ENCODE measurements at regions not wholly inside any gene's neighbourhood (a gene's known extent, or its start where the extent isn't known, plus 50 kb on each side); places are given as distances from the start of the nearest gene placed in this dataset.
A peak's percentile ranks its signal among the peaks of the same experiment; 100 is the strongest.
"Not testable (repeated sequence)": the region's sequence is repeated elsewhere in the genome, so short reads cannot be mapped to it uniquely, and the experiment has no call there.

GRCh38 chr1:73472810-73473209 lies 725.2 kb downstream of the LRRIQ3 start:
- Histone ChIP-seq H3K36me3 (ENCODE audit: control insufficient read depth, insufficient read depth, low read length) (no peaks in the 10 kb centered on the region), H3K27me3 (ENCODE audit: control insufficient read depth, insufficient read depth, low read length) (no peaks in the 10 kb centered on the region), H3K4me3 (ENCODE audit: low read length) (no peak overlapping the region), H3K9me3 (replicated peaks; ENCODE audit: control insufficient read depth, low read depth, low read length) (no peaks in the 10 kb centered on the region), H3K4me1 (ENCODE audit: control insufficient read depth, insufficient read depth, low read length) (no peaks in the 10 kb centered on the region), H3K27ac (ENCODE audit: low read length) (no peak overlapping the region)
- no peak for DNase-seq
- WGBS (ENCODE audit: insufficient coverage), result 96% methylated on average over 6 of the region's 7 CpGs

GRCh38 chr1:73467731-73468130 lies 730.2 kb downstream of the LRRIQ3 start:
- peak; percentile 11 for DNase-seq
- H3K36me3 ChIP-seq (ENCODE audit: control insufficient read depth, insufficient read depth, low read length), result no peaks in the 10 kb centered on the region

GRCh38 chr1:73463873-73464272 lies 734.1 kb downstream of the LRRIQ3 start:
- no peaks in the 10 kb centered on the region for H3K27me3 ChIP-seq (ENCODE audit: control insufficient read depth, insufficient read depth, low read length)
- WGBS (ENCODE audit: insufficient coverage), result 60% methylated on average over 1 of the region's 2 CpGs
- no peaks in the 10 kb centered on the region for H3K36me3 ChIP-seq (ENCODE audit: control insufficient read depth, insufficient read depth, low read length)
- H3K27ac ChIP-seq (ENCODE audit: low read length), result no peak overlapping the region
- DNase-seq, result peak; percentile 71
- no peak overlapping the region for H3K4me3 ChIP-seq (ENCODE audit: low read length)
- no peaks in the 10 kb centered on the region for H3K9me3 ChIP-seq (replicated peaks; ENCODE audit: control insufficient read depth, low read depth, low read length)
- no peaks in the 10 kb centered on the region for H3K4me1 ChIP-seq (ENCODE audit: control insufficient read depth, insufficient read depth, low read length)

More at GRCh38 chr1:73467731-73468130, 730.2 kb downstream of the LRRIQ3 start:
- Histone ChIP-seq H3K4me1 (ENCODE audit: control insufficient read depth, insufficient read depth, low read length) (no peaks in the 10 kb centered on the region), H3K4me3 (ENCODE audit: low read length) (no peak overlapping the region), H3K27me3 (ENCODE audit: control insufficient read depth, insufficient read depth, low read length) (no peaks in the 10 kb centered on the region), H3K9me3 (replicated peaks; ENCODE audit: control insufficient read depth, low read depth, low read length) (no peaks in the 10 kb centered on the region), H3K27ac (ENCODE audit: low read length) (no peak overlapping the region)

- H3K4me3 ChIP-seq (ENCODE audit: low read length), result no peak overlapping the region
- H3K9me3 ChIP-seq (replicated peaks; ENCODE audit: control insufficient read depth, low read depth, low read length), result no peaks in the 10 kb centered on the region
- WGBS (ENCODE audit: insufficient coverage), result no CpG with 5 or more reads among the region's 2 CpGs
- no peaks in the 10 kb centered on the region for H3K27me3 ChIP-seq (ENCODE audit: control insufficient read depth, insufficient read depth, low read length)
- no peak overlapping the region for H3K27ac ChIP-seq (ENCODE audit: low read length)
- H3K4me1 ChIP-seq (ENCODE audit: control insufficient read depth, insufficient read depth, low read length), result no peaks in the 10 kb centered on the region
- peak; percentile 26 for DNase-seq
- no peaks in the 10 kb centered on the region for H3K36me3 ChIP-seq (ENCODE audit: control insufficient read depth, insufficient read depth, low read length)
Measured at GRCh38 chr1:73452522-73452921, 745.5 kb downstream of the LRRIQ3 start.

- not testable (repeated sequence) for DNase-seq; H3K27ac ChIP-seq (ENCODE audit: low read length)
- WGBS (ENCODE audit: insufficient coverage), result no CpG with 5 or more reads among the region's 2 CpGs
Measured at GRCh38 chr1:73450668-73451067, 747.3 kb downstream of the LRRIQ3 start.

GRCh38 chr1:73411479-73411878 lies 786.5 kb downstream of the LRRIQ3 start:
- Histone ChIP-seq H3K9me3 (replicated peaks; ENCODE audit: control insufficient read depth, low read depth, low read length) (no peaks in the 10 kb centered on the region), H3K36me3 (ENCODE audit: control insufficient read depth, insufficient read depth, low read length) (no peaks in the 10 kb centered on the region), H3K4me3 (ENCODE audit: low read length) (no peak overlapping the region), H3K27me3 (ENCODE audit: control insufficient read depth, insufficient read depth, low read length) (no peaks in the 10 kb centered on the region), H3K27ac (ENCODE audit: low read length) (no peak overlapping the region), H3K4me1 (ENCODE audit: control insufficient read depth, insufficient read depth, low read length) (no peaks in the 10 kb centered on the region)
- WGBS (ENCODE audit: insufficient coverage), result 33% methylated on average over 1 of the region's 3 CpGs
- DNase-seq, result no peak

More at GRCh38 chr1:73450668-73451067, 747.3 kb downstream of the LRRIQ3 start:
- H3K27me3 ChIP-seq (ENCODE audit: control insufficient read depth, insufficient read depth, low read length); H3K4me1 ChIP-seq (ENCODE audit: control insufficient read depth, insufficient read depth, low read length); H3K36me3 ChIP-seq (ENCODE audit: control insufficient read depth, insufficient read depth, low read length); H3K9me3 ChIP-seq (replicated peaks; ENCODE audit: control insufficient read depth, low read depth, low read length); H3K4me3 ChIP-seq (ENCODE audit: low read length): not testable (repeated sequence)

- H3K36me3 ChIP-seq (ENCODE audit: control insufficient read depth, insufficient read depth, low read length), result no peaks in the 10 kb centered on the region
- H3K4me1 ChIP-seq (ENCODE audit: control insufficient read depth, insufficient read depth, low read length), result no peaks in the 10 kb centered on the region
- H3K9me3 ChIP-seq (replicated peaks; ENCODE audit: control insufficient read depth, low read depth, low read length), result no peaks in the 10 kb centered on the region
- H3K27me3 ChIP-seq (ENCODE audit: control insufficient read depth, insufficient read depth, low read length), result no peaks in the 10 kb centered on the region
- no peak for DNase-seq
- H3K27ac ChIP-seq (ENCODE audit: low read length), result no peak overlapping the region
- WGBS (ENCODE audit: insufficient coverage), result no CpG with 5 or more reads among the region's 2 CpGs
- no peak overlapping the region for H3K4me3 ChIP-seq (ENCODE audit: low read length)
Measured at GRCh38 chr1:73401666-73402065, 796.3 kb downstream of the LRRIQ3 start.

GRCh38 chr1:73382966-73383365 lies 815.0 kb downstream of the LRRIQ3 start:
- Histone ChIP-seq H3K9me3 (replicated peaks; ENCODE audit: control insufficient read depth, low read depth, low read length) (no peaks in the 10 kb centered on the region), H3K4me3 (ENCODE audit: low read length) (no peak overlapping the region), H3K4me1 (ENCODE audit: control insufficient read depth, insufficient read depth, low read length) (no peaks in the 10 kb centered on the region), H3K36me3 (ENCODE audit: control insufficient read depth, insufficient read depth, low read length) (no peaks in the 10 kb centered on the region), H3K27me3 (ENCODE audit: control insufficient read depth, insufficient read depth, low read length) (no peaks in the 10 kb centered on the region), H3K27ac (ENCODE audit: low read length) (no peak overlapping the region)
- no CpG with 5 or more reads among the region's 3 CpGs for WGBS (ENCODE audit: insufficient coverage)
- DNase-seq, result no peak

- H3K36me3 ChIP-seq (ENCODE audit: control insufficient read depth, insufficient read depth, low read length), result no peaks in the 10 kb centered on the region
- H3K4me3 ChIP-seq (ENCODE audit: low read length), result no peak overlapping the region
- H3K27ac ChIP-seq (ENCODE audit: low read length), result no peak overlapping the region
- no peaks in the 10 kb centered on the region for H3K4me1 ChIP-seq (ENCODE audit: control insufficient read depth, insufficient read depth, low read length)
- H3K9me3 ChIP-seq (replicated peaks; ENCODE audit: control insufficient read depth, low read depth, low read length), result no peaks in the 10 kb centered on the region
- WGBS (ENCODE audit: insufficient coverage), result 84% methylated on average over 3 of the region's 5 CpGs
- no peak for DNase-seq
- no peaks in the 10 kb centered on the region for H3K27me3 ChIP-seq (ENCODE audit: control insufficient read depth, insufficient read depth, low read length)
Measured at GRCh38 chr1:73366734-73367413, 831.1 kb downstream of the LRRIQ3 start.

GRCh38 chr1:73359001-73359400 lies 839.0 kb downstream of the LRRIQ3 start:
- no peak overlapping the region for H3K4me3 ChIP-seq (ENCODE audit: low read length)
- no peaks in the 10 kb centered on the region for H3K9me3 ChIP-seq (replicated peaks; ENCODE audit: control insufficient read depth, low read depth, low read length)
- no peaks in the 10 kb centered on the region for H3K36me3 ChIP-seq (ENCODE audit: control insufficient read depth, insufficient read depth, low read length)
- H3K27ac ChIP-seq (ENCODE audit: low read length), result no peak overlapping the region
- H3K27me3 ChIP-seq (ENCODE audit: control insufficient read depth, insufficient read depth, low read length), result no peaks in the 10 kb centered on the region
- no peaks in the 10 kb centered on the region for H3K4me1 ChIP-seq (ENCODE audit: control insufficient read depth, insufficient read depth, low read length)
- WGBS (ENCODE audit: insufficient coverage), result 80% methylated on average over 1 of the region's 3 CpGs
- DNase-seq, result no peak

- Histone ChIP-seq H3K27me3 (ENCODE audit: control insufficient read depth, insufficient read depth, low read length) (no peaks in the 10 kb centered on the region), H3K27ac (ENCODE audit: low read length) (no peak overlapping the region), H3K4me3 (ENCODE audit: low read length) (no peak overlapping the region), H3K36me3 (ENCODE audit: control insufficient read depth, insufficient read depth, low read length) (no peaks in the 10 kb centered on the region), H3K9me3 (replicated peaks; ENCODE audit: control insufficient read depth, low read depth, low read length) (no peaks in the 10 kb centered on the region), H3K4me1 (ENCODE audit: control insufficient read depth, insufficient read depth, low read length) (no peaks in the 10 kb centered on the region)
- no peak for DNase-seq
- WGBS (ENCODE audit: insufficient coverage), result no CpG with 5 or more reads among the region's 1 CpG
Measured at GRCh38 chr1:73356485-73356884, 841.5 kb downstream of the LRRIQ3 start.
